Retinal pigment epithelial cell (primary cell): ENCODE measurements at regions not wholly inside any gene's neighbourhood (a gene's known extent, or its start where the extent isn't known, plus 50 kb on each side); places are given as distances from the start of the nearest gene placed in this dataset.

Experiments used
- DNase-seq: peaks from one replicate; pipeline ENCODE4 v3.0.0-alpha.2; 2010; ENCODE audit warnings: low read depth
- H3K4me3 ChIP-seq: 2 replicates; pipeline ENCODE4 v1.5.1; 2011; ENCODE audit warnings: mild to moderate bottlenecking, low read length, control low read depth, moderate library complexity
- TF ChIP-seq, protein P1 (sequence below): conservative IDR thresholded peaks from 2 replicates; pipeline ENCODE4 v1.5.1; 2011; ENCODE audit warnings: low read depth, low read length, control low read depth, inconsistent platforms

- DNase-seq, result no peak
- H3K4me3 ChIP-seq, result no peak overlapping the region
- TF ChIP-seq, protein P1, sequence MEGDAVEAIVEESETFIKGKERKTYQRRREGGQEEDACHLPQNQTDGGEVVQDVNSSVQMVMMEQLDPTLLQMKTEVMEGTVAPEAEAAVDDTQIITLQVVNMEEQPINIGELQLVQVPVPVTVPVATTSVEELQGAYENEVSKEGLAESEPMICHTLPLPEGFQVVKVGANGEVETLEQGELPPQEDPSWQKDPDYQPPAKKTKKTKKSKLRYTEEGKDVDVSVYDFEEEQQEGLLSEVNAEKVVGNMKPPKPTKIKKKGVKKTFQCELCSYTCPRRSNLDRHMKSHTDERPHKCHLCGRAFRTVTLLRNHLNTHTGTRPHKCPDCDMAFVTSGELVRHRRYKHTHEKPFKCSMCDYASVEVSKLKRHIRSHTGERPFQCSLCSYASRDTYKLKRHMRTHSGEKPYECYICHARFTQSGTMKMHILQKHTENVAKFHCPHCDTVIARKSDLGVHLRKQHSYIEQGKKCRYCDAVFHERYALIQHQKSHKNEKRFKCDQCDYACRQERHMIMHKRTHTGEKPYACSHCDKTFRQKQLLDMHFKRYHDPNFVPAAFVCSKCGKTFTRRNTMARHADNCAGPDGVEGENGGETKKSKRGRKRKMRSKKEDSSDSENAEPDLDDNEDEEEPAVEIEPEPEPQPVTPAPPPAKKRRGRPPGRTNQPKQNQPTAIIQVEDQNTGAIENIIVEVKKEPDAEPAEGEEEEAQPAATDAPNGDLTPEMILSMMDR, result no peak
Measured at GRCh38 chr18:26696308-26696707, 148.0 kb upstream of the KCTD1 start.

DNA sequence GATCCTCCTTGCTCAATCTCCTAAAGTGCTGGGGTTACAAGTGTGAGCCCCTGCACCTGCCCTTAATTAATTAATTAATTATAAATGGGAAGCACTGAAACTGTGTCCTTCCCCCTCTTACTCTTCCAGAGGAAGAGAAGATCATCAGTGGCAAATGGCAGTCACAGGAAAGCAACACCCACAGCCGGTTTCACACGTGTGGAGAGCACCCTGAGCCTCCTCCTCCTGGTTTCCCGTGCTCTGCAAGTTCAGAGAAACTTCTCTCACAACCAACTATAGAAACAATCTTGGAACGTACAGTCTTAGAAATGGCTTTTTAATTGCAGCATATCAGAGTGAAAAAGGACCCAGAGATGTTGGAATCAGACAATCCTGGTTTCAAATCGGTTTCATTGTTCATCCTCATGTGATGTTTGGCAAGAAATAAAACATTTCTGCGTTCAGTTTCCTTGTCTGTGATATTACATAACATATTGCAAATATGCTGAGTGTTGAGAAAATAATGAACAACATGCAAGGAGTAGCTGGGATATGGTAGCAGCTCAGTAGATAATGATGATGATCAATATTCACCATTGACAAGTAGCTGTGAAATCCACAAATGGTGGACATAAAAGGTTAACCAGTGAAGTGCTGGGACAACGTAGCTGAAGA lies 141.0 kb upstream of the KCTD1 start:
- no peak overlapping the region for H3K4me3 ChIP-seq
- TF ChIP-seq, protein P1, result no peak
- no peak for DNase-seq

DNA sequence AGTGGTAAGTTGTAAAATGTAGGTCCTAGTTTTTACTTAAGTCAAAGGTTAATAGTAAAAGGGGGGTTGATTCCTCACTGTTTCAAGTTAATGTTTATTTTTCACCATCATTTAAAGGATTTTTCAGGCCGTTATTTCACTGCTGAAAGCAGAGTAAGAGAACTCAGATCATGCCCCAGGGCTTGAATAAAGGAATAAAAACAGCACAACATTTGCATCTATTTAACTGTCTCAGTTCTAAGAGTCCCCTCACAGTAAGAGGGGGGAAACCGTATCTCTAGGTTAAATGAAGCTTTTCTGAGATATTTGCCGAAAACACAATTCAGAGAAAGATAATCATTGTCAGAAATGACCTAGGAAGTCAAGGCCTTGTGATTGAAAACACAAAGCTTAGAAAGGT lies 138.2 kb upstream of the KCTD1 start:
- TF ChIP-seq, protein P1, result no peak
- no peak overlapping the region for H3K4me3 ChIP-seq
- no peak for DNase-seq

DNA sequence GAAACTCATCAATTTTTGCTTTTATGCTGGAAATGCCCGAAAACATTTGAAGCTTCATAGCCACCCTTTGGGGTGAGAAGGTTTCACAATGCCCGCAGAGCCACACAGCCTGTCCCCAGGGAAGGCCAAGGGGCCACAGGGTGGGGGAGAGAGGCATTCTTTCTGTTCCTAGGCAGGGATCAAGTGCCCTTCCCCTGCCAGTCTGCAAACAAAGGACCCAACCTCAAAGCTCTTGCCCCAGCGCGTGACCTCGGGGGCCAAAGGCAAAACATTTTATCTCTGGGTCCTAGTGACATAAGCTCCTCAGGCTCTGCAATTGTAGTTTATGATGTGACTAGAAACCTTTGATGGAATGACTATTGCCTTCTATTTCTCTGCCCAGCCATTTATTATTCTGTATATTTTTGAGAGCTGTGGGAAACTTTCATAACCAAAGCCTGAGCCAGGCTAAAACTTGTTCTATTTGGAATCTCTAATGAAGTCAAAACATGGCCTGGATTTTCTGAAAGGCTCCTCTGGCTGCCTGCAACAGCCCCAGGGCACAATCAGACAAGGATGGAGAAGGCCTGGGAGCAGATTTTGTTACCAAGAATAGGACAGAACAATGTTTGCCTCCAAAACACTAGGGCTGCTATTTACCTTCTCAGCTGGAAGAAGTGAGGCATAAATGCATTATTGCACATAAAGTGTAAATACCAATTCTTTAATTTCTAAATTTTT lies 137.2 kb upstream of the KCTD1 start:
- DNase-seq, result no peak
- TF ChIP-seq, protein P1, result no peak

DNA sequence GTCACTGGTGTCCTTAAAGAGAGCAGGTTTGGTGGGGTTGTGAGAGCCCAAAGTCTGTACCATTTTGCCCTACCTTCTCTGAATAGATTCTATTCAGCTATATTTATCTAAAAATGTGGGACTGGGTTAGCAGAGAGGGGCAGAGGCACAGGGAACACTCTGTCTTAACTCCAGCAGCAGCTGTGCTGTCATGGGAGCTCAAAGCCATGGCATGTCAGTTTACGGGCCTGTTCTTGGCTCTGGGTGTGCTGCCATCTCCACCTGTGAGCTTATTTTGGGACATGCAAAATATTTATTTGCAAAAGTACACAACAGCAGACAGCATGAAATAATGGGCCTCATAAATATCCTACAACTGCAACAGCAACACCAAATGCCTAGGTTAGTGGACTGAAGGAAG lies 129.6 kb upstream of the KCTD1 start:
- DNase-seq, result no peak
- no peak overlapping the region for H3K4me3 ChIP-seq
- TF ChIP-seq, protein P1, result no peak

More for the DNA sequence above, 137.2 kb upstream of the KCTD1 start:
- H3K4me3 ChIP-seq, result no peak overlapping the region

GRCh38 chr18:26667046-26667445 lies 118.7 kb upstream of the KCTD1 start:
- TF ChIP-seq, protein P1, result no peak
- no peak for DNase-seq
- no peak overlapping the region for H3K4me3 ChIP-seq

DNA sequence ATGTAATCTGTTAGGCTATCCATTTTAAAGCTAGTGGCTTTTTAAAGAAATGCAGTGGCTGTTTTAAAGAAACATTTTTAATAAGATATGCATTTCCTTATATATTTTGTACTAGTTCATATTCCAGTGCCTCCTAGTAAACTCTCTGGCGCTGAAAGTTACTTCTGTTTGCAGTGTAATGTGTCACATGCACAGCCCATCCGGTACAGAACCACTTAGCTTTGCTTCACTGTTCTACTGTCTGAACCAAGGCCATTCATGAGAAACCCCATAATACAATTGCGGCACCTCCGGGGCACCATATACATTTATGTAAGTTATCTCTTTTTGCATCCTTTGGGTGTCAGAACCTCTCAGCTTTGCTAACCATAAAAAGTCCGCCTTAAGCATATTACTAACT lies 114.6 kb upstream of the KCTD1 start:
- H3K4me3 ChIP-seq, result no peak overlapping the region
- no peak for DNase-seq
- TF ChIP-seq, protein P1, result no peak
